Glutamatergic neuron (in vitro differentiated cells): ENCODE measurements at regions not wholly inside any gene's neighbourhood (a gene's known extent, or its start where the extent isn't known, plus 50 kb on each side); places are given as distances from the start of the nearest gene placed in this dataset.

Source experiments
- DNase-seq: peaks from one replicate; pipeline ENCODE4 v3.0.0; 2022
- H3K27ac Mint-ChIP-seq: one replicate; pipeline ENCODE4 v1.8.0; 2020; ENCODE audit warnings: mild to moderate bottlenecking, mixed read lengths, inconsistent platforms; ENCODE audit not compliant: unreplicated experiment
- H3K27me3 Mint-ChIP-seq: one replicate; pipeline ENCODE4 v1.8.0; 2020; ENCODE audit warnings: mild to moderate bottlenecking, moderate library complexity, mixed read lengths, inconsistent platforms; ENCODE audit not compliant: unreplicated experiment
- H3K36me3 Mint-ChIP-seq: one replicate; pipeline ENCODE4 v1.8.0; 2020; ENCODE audit warnings: mild to moderate bottlenecking, mixed read lengths, inconsistent platforms; ENCODE audit not compliant: unreplicated experiment
- H3K4me1 Mint-ChIP-seq: one replicate; pipeline ENCODE4 v1.8.0; 2020; ENCODE audit warnings: mild to moderate bottlenecking, low read depth, mixed read lengths, inconsistent platforms; ENCODE audit not compliant: unreplicated experiment
- H3K4me3 Mint-ChIP-seq: one replicate; pipeline ENCODE4 v1.8.0; 2020; ENCODE audit warnings: mild to moderate bottlenecking, mixed read lengths, inconsistent platforms; ENCODE audit not compliant: unreplicated experiment
- H3K9me3 Mint-ChIP-seq: one replicate; pipeline ENCODE4 v1.8.0; 2020; ENCODE audit warnings: mild to moderate bottlenecking, moderate library complexity, mixed read lengths, inconsistent platforms; ENCODE audit not compliant: unreplicated experiment
- CTCF ChIP-seq: fragments of 200-600 bp; sonication (generic); IDR thresholded peaks from one replicate; pipeline ENCODE4 v1.5.0; 2021; ENCODE audit not compliant: partially characterized antibody, unreplicated experiment

GRCh38 chr2:67895227-67895941 is 167.4 kb downstream of the C1D start:
- Mint-ChIP-seq H3K27me3 (peaks cover 4% of the 10 kb centered on the region), H3K4me3 (no peak overlapping the region)

GRCh38 chr2:67896076-67896475 is 166.7 kb downstream of the C1D start:
- TF ChIP-seq CTCF = no peak
- peaks cover 4% of the 10 kb centered on the region for H3K27me3 Mint-ChIP-seq
- no peak for DNase-seq
- H3K9me3 Mint-ChIP-seq = peaks cover 2% of the 10 kb centered on the region
- H3K27ac Mint-ChIP-seq = no peak overlapping the region
- peaks cover 11% of the 10 kb centered on the region for H3K4me1 Mint-ChIP-seq
- H3K4me3 Mint-ChIP-seq = no peak overlapping the region
- H3K36me3 Mint-ChIP-seq = no peaks in the 10 kb centered on the region

More at GRCh38 chr2:67895227-67895941, 167.4 kb downstream of the C1D start:
- Mint-ChIP-seq H3K9me3 (peaks cover 2% of the 10 kb centered on the region), H3K4me1 (peaks cover 11% of the 10 kb centered on the region), H3K36me3 (no peaks in the 10 kb centered on the region), H3K27ac (no peak overlapping the region)
- TF ChIP-seq CTCF = no peak
- peak; percentile 56 for DNase-seq

DNA sequence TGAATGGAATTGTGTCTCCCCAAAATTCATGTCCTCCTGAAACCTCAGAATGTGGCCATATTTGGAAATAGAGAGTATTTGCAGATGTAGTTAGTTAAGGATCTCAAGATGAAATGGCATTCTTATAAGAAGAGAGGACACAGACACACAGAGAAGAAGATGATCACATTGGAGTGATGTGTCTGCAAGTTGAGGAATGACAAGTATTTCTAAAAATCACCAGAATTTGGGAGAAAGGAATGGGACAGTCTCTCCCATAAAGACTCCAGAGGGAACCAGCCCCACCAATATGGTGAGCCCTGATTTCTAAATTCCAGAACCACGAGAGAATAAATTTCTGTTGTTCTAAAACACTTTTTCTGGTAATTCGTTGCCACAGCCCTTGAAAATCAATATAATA is 166.3 kb downstream of the C1D start:
- no peak overlapping the region for H3K27ac Mint-ChIP-seq
- peaks cover 2% of the 10 kb centered on the region for H3K9me3 Mint-ChIP-seq
- peaks cover 4% of the 10 kb centered on the region for H3K27me3 Mint-ChIP-seq

GRCh38 chr2:67898595-67898994 is 164.2 kb downstream of the C1D start:
- Mint-ChIP-seq H3K4me3 (no peak overlapping the region), H3K36me3 (no peaks in the 10 kb centered on the region), H3K27me3 (peaks cover 4% of the 10 kb centered on the region), H3K4me1 (peaks cover 6% of the 10 kb centered on the region), H3K9me3 (peaks cover 2% of the 10 kb centered on the region), H3K27ac (no peak overlapping the region)
- TF ChIP-seq CTCF = no peak
- no peak for DNase-seq

More for the DNA sequence above, 166.3 kb downstream of the C1D start:
- Mint-ChIP-seq H3K4me3 (no peak overlapping the region), H3K36me3 (no peaks in the 10 kb centered on the region), H3K4me1 (peaks cover 11% of the 10 kb centered on the region)
- TF ChIP-seq CTCF = no peak
- no peak for DNase-seq

- no peak overlapping the region for H3K4me3 Mint-ChIP-seq
- no peak for TF ChIP-seq CTCF
- no peak for DNase-seq
- H3K27me3 Mint-ChIP-seq = peaks cover 4% of the 10 kb centered on the region
- no peak overlapping the region for H3K27ac Mint-ChIP-seq
- H3K9me3 Mint-ChIP-seq = peaks cover 2% of the 10 kb centered on the region
- peaks cover 6% of the 10 kb centered on the region for H3K4me1 Mint-ChIP-seq
- H3K36me3 Mint-ChIP-seq = no peaks in the 10 kb centered on the region
These were observed 163.6 kb downstream of the C1D start for GRCh38 chr2:67899187-67899586.
